GM19238 (cell line): ENCODE measurements at regions not wholly inside any gene's neighbourhood (a gene's known extent, or its start where the extent isn't known, plus 50 kb on each side); places are given as distances from the start of the nearest gene placed in this dataset.

Experiments used
- DNase-seq: peaks from one replicate; pipeline ENCODE4 v3.0.0; 2011; ENCODE audit warnings: low spot score; ENCODE audit not compliant: insufficient read length

DNA sequence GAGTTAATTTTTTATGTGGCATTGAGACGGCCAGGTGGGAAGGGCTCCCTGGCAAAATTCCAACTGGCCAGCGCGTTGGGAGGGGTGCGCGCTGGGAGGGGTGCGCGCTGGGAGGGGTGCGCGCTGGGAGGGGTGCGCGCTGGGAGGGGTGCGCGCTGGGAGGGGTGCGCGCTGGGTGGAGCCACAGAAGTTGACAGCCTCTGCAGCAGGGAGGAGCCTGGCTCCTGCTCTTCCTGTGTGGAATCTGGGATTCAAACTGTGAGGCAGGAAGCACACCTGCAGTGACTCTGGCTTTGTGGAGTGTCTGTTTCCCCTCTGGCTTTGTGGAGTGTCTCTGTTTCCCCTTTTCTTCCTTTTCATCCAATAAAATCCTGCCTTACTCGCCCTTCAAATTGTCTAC lies 147.9 kb upstream of the CBLN2 start:
- DNase-seq: no peak

DNA sequence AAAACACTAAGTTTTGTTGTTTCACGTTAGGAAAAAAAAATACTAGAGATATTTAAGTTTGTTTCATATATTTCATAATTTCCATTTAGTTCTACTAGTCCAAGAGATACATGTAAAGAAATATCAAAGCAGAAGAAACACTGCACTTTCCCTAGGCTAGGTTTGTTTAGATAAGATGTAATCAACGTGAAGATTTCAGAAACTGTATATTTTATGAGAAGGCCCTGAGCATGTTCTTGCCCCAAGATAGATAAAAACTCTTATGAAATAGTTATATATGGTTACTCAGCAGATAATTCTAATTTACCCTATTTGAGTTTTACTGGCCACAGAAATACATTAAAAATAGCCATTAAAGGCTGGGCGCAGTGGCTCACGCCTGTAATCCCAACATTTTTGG lies 143.6 kb upstream of the CBLN2 start:
- DNase-seq: no peak

DNA sequence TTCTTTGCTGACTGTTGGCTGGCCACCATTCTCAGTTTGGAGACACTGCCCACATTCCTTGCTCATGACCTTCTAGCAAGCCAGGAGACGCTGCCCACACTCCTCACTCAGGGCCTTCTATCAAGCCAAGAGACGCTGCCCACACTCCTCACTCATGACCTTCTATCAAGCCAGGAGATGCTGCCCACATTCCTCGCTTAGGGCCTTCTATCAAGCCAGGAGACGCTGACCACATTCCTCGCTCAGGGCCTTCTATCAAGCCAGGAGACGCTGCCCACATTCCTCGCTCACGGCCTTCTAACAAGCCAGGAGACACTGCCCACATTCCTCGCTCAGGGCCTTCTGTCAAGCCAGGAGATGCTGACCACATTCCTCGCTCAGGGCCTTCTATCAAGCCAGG lies 131.3 kb upstream of the CBLN2 start:
- DNase-seq: no peak

DNA sequence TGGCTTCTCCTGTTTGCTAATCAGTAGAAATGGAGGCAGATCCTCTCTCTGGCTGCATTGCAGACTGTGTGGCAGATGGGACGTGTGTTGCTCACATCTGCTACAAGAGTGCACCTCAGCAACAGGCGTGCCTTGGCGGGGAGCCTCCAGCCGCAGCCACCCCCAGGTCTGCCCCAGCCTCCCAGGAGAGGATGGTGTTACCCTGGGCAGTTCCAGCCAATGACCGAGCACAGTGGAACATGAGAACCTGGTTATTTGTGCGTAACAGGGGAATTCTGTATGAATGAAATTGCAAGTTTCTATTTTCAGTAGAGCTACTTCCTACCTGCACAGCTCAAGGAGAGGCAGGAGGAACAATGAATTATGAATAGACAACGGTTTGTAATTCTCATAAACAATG lies 130.6 kb upstream of the CBLN2 start:
- peak; percentile 38 for DNase-seq

DNA sequence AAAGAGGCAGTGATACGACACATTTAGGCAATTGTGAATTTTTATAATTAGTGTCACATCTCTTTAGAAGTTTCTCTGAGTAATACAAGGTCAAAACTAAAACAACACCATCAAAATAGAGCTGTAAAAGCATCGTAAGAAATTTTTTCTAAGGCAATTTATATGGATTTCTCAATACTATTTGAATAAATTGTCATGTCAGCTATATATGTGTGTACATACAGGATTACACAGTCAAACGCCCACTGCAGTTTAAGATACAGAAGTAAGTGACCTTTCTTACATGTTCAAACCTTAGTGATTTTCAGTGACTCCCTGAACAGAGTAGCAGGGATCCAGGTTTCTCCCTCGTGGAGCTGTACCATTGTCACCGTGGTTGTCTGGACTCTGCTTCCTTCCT lies 129.1 kb upstream of the CBLN2 start:
- DNase-seq: no peak

DNA sequence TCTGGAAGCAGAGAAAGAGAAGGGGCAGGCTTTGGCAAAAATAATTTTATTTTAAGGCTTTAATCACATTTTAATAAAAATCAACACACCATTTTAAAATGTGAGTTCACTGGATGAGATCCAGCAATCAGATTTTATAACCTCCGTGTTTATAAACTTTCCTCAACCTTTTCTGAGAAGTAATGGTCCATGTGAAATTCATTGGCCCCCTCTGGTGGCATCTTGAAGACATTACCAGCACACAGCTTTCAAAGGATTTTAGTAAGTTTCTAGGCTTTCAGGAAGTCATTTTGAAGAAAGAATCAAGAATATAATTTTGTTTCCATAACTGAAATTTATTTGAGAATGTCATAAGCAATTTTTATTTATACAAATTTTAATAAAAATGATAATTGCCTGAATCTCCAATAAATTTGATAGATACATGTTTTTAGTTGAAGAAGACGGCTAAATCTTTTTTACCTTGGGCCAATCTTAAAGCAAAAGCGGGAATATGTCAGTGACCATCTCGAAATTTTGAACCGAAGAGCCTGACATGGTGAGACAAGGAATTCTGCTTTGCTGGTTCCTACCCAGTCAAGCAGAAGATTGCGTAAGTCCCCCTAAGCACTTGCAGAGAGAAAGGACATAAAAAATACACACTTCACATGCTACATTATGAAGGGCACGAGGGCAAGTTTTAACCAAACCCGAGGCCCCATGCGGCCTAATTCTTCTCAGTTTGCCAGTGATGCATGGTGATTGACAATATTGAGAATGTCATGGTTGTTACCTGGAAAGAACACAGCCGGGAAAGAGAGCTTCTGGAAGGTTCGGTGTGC lies 128.4 kb upstream of the CBLN2 start:
- DNase-seq: peak; percentile 5

DNA sequence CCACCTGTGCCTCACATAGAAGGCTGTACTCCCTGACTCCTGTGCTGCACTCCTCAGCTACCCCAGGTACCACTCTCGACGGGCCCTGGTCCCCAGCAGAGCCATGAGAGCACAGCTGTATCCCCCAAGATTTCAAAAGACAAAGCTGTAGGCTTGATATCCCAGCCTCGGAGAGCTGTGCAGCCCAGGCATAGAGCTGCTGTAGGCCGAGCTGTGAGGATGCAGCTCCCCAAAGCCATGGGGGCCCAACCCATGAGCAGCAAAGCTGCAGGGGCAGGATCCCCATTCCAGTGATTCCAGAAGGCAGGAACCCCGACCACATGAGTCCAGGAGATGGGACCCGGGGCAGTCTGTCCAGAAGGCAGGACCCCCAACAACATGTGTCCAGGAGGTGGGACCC lies 123.8 kb upstream of the CBLN2 start:
- no peak for DNase-seq

DNA sequence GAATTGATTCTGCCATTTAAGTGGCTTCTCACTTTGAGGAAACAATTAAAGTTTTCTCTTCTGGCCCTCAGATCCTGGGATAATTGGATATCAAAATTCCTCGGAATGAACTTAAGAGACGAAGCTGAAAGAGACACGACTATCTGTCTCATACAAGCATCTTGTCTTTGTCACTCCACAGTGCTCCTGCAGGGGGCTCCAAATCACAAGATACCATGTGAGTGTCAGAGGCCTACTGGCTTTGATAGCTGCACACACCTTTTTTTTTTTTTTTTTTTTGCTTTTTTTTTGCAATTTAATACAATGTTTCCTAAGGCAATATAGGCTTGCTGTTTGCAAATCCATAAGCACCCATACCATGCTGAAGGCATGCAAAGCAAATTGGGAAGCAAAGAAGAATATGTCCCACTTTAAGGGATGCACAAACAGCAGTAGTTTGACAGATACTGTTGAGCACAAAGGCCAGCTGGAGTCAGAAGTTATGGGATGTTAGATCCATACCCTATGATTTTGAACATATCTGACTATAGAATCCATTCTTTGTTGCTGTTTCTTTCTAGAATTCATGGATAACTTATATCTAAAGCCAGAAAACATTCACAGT lies 109.0 kb upstream of the CBLN2 start:
- DNase-seq: peak; percentile 17

DNA sequence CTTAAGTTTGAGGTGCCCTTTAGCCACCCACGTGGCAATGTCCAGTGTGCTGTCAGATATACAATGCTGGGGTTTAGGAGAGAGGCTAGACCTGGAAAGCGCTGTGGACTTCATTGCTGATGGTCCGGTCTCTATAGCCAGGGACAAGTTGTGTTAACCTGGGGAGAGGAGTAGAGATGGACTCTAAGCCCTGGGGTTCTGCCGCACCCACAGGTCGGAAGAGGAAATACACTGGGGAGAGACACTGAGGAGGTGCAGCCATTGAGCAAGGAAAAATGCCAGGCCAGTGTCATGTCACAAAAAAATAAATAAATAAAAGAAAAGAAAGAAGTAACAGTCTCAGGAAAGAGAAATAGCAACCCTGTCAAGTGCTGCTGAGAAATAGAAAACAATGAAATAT lies 106.9 kb upstream of the CBLN2 start:
- DNase-seq: no peak

DNA sequence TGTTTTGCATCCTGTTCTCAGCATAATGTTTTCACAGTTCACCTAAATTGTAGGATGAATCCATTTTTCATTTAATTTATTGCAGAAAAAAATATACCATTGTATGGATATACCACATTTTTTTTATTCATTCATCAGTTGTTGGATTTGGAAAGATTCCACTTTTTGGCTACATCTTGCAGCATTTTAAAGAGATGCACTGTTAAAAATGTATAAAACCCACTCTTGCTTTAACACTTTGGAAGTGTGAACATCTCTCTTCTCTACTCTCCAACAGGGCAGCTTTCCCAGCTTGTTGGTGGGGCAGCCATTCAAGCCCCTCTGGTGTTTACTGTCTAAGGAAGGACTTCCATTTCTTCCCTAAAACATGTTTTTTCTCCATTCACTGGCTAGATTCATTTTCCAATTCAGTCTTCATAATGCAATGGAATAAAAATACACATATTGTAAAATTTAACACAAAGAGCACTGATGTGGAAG lies 104.4 kb upstream of the CBLN2 start:
- no peak for DNase-seq

DNA sequence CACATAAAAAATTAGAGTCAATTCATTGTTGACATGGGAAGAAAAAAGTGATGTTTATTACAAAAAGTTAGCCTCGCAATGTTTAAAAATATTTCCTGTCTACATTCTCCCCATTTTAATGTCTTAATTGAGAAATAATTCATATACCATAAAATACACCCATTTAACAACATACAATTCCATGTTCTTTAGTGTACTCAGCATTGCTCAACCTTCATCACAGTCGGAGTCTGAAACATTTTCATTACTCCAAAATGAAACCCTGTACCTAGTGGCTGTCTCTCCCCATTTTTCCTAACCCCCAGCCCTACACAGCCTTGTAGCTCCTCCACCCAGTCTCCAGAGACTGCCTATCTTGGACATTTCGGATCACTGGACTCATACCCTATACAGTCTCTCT lies 103.9 kb upstream of the CBLN2 start:
- DNase-seq: no peak

DNA sequence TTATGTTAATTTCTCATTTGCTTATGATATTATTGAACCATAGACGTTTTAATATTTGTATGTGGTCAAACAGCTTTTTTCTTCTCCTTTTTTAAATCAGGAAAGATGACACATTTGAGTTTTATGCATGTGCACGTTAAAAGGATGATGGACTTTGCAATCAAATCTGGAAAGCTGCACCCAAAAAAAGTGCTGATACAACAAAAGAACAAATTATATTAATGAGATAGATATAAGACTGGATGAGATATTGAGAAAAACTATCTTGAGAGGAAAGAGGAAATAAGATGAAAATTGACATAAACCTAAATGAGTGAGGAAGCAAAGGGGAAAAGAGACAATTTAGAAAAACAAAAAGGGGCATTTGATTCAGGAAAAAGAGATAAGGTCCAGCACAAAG lies 96.4 kb upstream of the CBLN2 start:
- DNase-seq: no peak

DNA sequence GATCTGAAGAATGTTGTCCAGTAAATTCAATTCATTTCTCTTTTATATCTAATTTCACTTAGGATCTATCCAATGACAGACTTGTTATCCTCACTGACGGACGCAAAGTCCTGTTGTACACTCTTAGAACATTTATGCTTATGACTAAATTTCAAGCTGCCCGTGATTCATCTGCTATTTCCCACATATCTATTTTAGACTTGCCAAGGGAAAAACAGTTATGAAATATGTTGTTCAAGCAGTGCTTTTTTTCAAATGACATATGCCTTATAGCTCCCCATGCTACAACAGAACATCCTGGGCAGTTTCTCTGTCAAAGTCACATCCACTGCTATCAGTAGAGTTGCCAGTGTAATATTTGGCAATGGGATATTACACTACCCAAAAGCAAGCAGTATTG lies 94.2 kb upstream of the CBLN2 start:
- DNase-seq: no peak

DNA sequence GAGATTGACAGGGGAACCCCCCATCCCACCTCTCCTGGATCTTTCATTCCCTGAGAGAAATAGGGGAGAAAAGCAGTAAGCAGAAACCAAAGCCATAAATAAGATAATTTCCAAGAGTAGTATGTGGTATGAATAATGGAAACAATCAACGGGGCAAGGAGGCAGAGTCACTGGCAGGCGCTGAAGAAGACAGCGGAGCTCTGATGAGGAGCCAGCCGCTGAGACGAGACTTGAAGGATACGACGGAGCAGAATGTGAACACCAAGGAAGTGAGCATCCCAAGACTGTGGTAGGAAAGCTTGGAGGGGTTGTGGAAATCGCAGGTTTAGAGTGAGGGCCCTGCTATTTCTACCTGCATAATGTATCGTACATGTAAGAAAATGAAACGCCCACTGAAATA lies 93.6 kb upstream of the CBLN2 start:
- DNase-seq: no peak

DNA sequence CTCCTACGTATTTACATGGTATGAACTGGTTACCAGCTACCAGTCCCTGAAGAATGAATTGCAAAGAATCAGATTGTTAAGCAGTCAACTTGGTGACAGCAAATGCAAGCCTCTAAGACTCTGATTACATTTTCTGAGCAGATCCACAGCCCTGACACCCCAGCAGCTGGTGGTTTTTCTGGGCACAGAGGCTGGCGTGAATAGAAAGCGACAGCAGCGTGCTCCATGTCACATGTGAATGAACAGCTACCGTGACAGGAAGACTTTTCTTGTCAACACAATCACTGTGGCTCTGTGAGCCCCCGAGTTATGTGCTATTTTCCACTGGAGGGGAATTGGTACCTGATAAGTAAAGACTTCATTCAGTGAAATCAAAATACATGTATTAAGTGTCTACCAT lies 93.2 kb upstream of the CBLN2 start:
- no peak for DNase-seq

DNA sequence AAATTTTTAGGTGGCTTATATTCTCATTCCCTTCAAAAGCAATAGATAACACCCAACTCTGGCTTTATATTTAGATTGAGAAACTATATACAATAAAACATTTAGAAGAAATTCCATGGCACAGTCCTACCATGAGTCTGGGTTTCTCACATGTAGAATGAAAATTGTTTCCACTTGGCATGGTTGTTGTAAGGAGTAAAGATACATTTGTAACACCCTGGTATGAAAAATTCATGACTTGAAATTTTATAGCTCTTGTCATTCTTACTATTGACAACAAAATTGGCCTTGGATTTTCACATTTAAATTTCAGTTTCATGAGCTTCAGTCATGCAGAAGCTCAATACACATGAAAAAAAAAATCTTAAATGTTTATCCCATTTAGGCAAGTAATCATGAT lies 92.5 kb upstream of the CBLN2 start:
- DNase-seq: no peak

DNA sequence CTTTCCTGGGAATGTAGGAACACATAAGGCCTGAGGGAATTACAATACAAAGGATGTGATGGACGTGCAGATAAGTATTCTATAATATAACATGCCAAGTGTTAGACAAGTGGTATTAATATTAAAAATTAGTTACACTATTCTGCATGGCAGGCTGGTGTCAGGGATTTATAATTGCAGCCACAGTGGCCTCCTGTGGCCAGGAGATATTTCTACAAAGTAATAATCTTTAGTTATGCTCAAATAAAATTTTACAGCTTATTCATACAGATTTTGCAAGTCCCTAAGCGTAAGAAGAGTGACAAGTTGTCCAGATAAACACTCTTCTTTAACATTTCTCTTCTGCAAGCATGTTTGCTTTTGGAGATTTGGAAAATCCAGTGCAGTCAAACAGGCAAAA lies 90.4 kb upstream of the CBLN2 start:
- no peak for DNase-seq

DNA sequence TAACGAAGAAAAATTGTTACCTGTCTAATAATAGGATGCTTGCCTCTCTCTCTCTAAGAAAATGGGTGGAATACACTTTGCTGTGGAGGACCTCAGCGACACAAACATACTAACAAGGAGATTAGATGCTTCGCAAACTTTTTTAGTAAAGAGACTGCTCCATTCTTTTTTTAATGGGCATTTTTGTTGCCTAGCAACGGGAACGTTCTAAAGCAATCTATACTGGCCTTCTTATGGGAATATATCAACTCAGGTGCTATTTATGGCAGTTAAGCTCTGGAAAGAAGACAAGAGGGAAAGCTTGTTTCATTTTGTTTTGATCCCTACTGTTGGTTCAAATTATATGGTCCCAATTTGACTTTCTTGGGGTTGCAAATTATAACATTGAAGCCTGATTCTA lies 86.8 kb upstream of the CBLN2 start:
- no peak for DNase-seq

DNA sequence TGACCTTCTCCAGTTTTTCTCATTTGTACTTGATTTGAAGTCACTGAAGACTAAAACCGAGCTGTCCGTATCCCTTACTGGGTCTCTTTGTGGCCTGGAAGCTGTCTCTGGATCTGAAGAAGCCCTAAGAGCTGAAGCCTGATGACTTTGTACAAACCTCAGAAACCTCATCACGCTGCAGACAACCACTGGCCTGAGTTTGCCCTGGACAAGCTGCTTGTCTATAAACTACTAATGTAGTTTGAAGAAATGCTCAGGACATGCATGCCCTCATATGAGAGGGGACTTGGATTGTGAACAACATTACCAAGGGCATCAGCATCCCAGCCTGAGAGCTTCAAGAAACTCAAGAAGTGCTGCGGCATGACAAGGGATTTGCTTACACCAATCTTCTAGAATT lies 79.3 kb upstream of the CBLN2 start:
- no peak for DNase-seq

DNA sequence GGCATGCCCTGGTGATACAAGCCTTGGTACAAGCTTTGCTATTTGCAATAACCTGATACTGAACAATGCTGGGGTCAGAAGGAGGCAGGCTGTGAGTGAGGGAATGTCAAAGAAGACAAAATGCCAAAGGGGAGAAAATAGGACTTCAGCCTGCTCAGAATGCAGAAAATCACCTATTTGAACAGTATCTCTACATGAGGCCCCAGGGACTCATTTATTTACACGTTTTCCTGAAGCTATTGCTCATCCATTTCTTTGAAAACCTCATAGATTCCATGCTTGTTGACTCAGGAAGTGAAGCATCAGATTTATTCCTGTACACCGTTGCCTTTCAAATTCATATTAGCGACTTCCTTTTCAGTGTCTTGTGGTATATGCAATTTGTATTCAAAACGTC lies 69.4 kb upstream of the CBLN2 start:
- DNase-seq: no peak

DNA sequence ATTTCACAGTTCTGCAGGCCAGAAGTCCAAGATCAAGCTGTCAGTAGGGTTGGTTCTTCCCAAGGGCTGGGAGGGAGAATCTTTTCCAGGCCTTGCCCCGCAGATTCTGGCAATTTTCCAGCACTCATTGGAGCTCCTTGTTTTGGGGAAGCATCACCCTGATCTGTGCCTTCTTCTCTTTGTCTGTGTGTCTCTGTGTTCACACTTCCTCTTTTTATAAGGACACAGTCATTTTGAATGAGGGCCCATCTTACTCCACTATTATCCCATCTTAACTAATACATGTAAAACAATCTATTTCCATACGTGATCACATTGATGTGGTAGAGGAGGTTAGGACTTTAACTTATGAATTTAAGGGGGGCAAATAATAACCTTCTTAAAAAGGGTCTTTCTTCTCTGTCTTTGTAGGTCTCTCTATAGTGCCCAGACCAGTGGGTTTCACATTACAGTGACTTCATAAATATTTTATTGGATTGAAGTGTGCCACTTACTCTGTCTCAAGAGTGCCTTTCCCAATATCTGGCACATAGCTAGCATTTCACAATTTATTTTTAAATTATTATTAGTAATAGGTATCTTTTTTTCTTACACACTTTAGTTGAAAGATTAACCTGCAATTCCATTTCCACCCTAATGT lies 68.9 kb upstream of the CBLN2 start:
- DNase-seq: no peak

DNA sequence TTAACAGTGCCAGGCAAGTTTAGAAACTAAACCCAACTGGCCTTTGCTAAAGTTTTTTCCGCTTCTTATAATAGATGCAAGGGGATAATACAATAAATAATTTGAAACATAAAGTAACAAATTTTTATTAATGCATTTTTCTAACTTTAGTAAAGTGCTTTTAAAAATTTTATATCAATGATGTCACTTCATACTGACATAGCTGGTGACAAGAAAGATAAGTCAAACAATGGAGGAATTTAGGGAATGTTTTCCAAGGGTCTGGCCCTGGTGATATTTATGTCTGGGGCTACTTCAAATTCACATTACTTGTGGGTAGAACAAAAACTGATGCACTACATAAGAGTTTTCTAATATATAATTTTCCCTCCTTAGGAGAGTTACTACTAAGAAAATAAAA lies 61.2 kb upstream of the CBLN2 start:
- DNase-seq: no peak

DNA sequence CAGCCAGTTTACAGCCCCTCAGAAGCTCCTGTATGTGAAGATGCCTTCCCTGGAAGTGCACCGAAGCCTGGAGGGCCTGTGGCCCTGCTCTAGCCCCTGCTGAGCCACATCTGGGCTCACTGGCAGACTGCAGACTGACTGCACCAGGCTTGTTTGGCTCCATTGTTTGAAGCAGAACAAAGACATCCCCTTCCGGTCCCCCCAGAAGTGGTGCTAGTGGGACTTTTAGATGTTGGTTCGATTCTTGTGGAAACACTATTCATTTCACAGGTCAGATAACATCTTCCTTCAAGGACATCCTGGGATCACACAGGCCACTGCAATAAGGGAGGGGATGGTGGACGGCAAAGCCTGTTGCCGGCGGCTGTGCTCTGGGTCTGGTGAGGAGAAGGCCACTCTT lies 57.8 kb upstream of the CBLN2 start:
- DNase-seq: no peak
